B cell (primary cell): ENCODE measurements at regions not wholly inside any gene's neighbourhood (a gene's known extent, or its start where the extent isn't known, plus 50 kb on each side); places are given as distances from the start of the nearest gene placed in this dataset.

Source experiments
- CTCF ChIP-seq: fragments of 200-600 bp; IDR thresholded peaks from one replicate; pipeline ENCODE4 v1.8.0; 2022; ENCODE audit warnings: antibody characterized with exemption, mild to moderate bottlenecking
- EZH2 ChIP-seq: IDR thresholded peaks from 2 replicates; pipeline ENCODE4 v1.6.1; 2012; ENCODE audit warnings: borderline replicate concordance, low read depth, mild to moderate bottlenecking, moderate library complexity, low read length; ENCODE audit not compliant: insufficient read depth, poor library complexity, severe bottlenecking

- TF ChIP-seq CTCF (no peak), EZH2 (no peak)
These were observed 1260.4 kb upstream of the ALCAM start for GRCh38 chr3:104106276-104106675.
